ENCODE measurements at regions not wholly inside any gene's neighbourhood (a gene's known extent, or its start where the extent isn't known, plus 50 kb on each side); places are given as distances from the start of the nearest gene placed in this dataset.

DNA sequence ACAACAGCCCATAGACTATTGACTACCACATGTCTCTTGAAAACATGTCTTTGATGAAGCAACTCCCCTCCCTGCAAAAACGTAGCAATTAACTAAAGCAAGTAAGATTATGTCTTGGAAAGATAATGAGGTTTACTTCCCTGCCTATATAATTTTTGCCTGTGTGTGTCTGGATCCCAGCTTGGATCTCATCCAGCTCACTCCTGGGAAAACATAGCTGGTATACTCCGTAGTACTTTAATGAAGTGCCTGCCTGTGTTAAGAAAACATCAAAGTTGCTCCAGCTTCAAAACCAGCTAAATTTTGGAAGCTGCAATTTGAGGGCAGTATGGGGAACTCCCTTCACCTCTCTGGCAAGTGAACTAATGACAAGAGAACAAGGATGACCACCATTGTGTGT lies 182.6 kb upstream of the C9orf72 start:
- Histone ChIP-seq H3K27me3 (ENCODE audit: low read depth) (no peaks in the 10 kb centered on the region), H3K4me3 (no peak overlapping the region), H3K27ac (replicated peaks) (no peak overlapping the region), H3K4me1 (no peaks in the 10 kb centered on the region), H3K9me3 (replicated peaks) (no peaks in the 10 kb centered on the region), H3K36me3 (no peaks in the 10 kb centered on the region)
- no peak for DNase-seq
- intact Hi-C loops (cut with micrococcal nuclease) = no loop called here
- TF ChIP-seq CTCF (IDR thresholded peaks at IDR 0.05; ENCODE audit: borderline replicate concordance) = no peak

DNA sequence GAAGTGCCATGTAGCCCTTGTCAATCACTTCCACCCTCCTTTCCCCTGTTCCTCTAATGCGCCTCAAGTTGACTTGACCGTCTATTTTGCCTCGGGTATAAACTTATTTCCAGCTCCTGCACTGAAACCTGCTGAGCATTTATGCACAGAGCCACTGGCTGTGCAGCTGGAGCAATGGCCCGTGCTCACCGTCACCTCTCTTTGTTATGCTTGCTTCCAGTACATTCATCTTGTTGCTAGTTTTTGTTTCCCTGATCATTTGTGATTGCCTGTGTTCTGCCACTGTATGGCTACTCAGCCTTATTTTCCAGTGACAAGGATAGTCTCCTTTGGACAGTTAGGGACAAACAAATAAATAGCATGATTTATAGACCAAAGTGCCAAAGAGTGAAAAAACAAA lies 183.1 kb upstream of the C9orf72 start:
- H3K27me3 ChIP-seq (ENCODE audit: low read depth) = no peaks in the 10 kb centered on the region
- no peaks in the 10 kb centered on the region for H3K4me1 ChIP-seq
- no peak overlapping the region for H3K4me3 ChIP-seq
- no peak for TF ChIP-seq CTCF (IDR thresholded peaks at IDR 0.05; ENCODE audit: borderline replicate concordance)
- H3K36me3 ChIP-seq = no peaks in the 10 kb centered on the region
- H3K27ac ChIP-seq (replicated peaks) = no peak overlapping the region
- no peak for DNase-seq
- intact Hi-C loops (cut with micrococcal nuclease) = no loop called here
- H3K9me3 ChIP-seq (replicated peaks) = no peaks in the 10 kb centered on the region

DNA sequence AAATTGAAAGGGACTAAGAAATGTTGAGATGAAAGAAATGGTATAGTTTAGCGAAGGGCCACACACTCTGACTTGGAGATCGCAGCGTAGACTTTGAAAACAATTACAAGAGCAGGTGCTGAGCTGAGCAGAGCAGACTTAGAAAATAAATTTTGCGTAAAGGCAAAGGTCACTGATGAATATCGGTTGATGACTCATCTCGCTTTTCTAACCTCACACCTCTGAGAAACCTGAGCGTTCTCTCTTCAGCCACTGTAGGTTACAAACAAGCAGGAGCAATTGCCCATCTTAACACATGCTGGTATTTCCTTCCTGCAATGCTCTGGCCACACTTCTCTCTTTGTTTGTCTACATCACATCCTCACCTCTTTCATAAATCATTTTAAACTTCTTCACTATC lies 190.6 kb upstream of the C9orf72 start:
- Histone ChIP-seq H3K36me3 (no peaks in the 10 kb centered on the region), H3K4me1 (no peaks in the 10 kb centered on the region), H3K9me3 (replicated peaks) (no peaks in the 10 kb centered on the region), H3K27ac (replicated peaks) (no peak overlapping the region), H3K4me3 (no peak overlapping the region), H3K27me3 (ENCODE audit: low read depth) (no peaks in the 10 kb centered on the region)
- no peak for TF ChIP-seq CTCF (IDR thresholded peaks at IDR 0.05; ENCODE audit: borderline replicate concordance)
- no peak for DNase-seq
- intact Hi-C loops (cut with micrococcal nuclease) = no loop called here

GRCh38 chr9:27765266-27766072 lies 192.2 kb upstream of the C9orf72 start:
- Histone ChIP-seq H3K4me3 (no peak overlapping the region), H3K9me3 (replicated peaks) (no peaks in the 10 kb centered on the region), H3K27me3 (ENCODE audit: low read depth) (no peaks in the 10 kb centered on the region), H3K27ac (replicated peaks) (no peak overlapping the region), H3K4me1 (no peaks in the 10 kb centered on the region), H3K36me3 (no peaks in the 10 kb centered on the region)
- intact Hi-C loops (cut with micrococcal nuclease) = no loop called here
- TF ChIP-seq CTCF (IDR thresholded peaks at IDR 0.05; ENCODE audit: borderline replicate concordance) = no peak
- no peak for DNase-seq

DNA sequence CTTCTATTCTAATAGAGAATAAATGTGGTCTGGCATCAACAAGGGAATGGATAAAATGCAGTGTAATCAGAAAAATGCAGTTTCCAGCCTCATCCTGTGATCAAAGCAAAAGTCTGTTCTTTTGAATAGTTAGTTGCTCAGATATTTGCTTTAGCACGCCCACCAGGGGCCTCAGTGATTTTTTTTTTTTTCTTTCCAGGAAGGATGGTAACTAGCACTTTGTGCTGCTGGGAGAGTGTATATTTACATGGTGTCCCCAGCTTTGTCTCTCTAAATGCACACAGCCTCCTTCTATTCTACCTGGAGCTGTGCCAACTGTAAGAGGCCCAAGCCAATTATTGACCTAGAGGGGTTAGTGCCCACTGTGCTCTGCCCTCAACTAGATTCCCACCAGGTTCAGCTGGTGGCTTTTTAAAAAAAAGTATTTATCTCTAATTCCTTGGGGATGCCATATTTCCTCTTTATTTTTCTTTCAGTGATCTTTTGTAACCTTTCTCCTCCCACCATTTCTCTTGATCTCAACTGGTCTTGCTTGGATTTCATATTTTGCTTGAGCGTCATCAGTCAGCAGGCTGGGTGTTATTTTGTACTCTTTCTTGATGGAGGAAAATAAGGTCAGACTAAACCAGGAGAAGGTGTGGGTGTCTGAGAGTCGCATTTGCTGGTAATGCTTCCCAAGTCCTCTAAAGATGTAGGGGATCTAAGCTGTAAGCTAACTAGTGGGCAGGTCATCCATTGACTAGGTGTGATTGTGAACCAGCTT lies 193.0 kb upstream of the C9orf72 start:
- no peaks in the 10 kb centered on the region for H3K27me3 ChIP-seq (ENCODE audit: low read depth)
- no peaks in the 10 kb centered on the region for H3K36me3 ChIP-seq
- no peak overlapping the region for H3K27ac ChIP-seq (replicated peaks)
- intact Hi-C loops (cut with micrococcal nuclease) = no loop called here
- no peaks in the 10 kb centered on the region for H3K4me1 ChIP-seq
- no peaks in the 10 kb centered on the region for H3K9me3 ChIP-seq (replicated peaks)
- DNase-seq = no peak
- no peak overlapping the region for H3K4me3 ChIP-seq
- no peak for TF ChIP-seq CTCF (IDR thresholded peaks at IDR 0.05; ENCODE audit: borderline replicate concordance)

All from left ventricle myocardium inferior (tissue), 1 donor.